Neutrophil (primary cell): ENCODE measurements at regions not wholly inside any gene's neighbourhood (a gene's known extent, or its start where the extent isn't known, plus 50 kb on each side); places are given as distances from the start of the nearest gene placed in this dataset.

Source experiments
- H3K27ac ChIP-seq: fragments of 200-600 bp; sonication (generic); 2 replicates; pipeline ENCODE4 v1.5.1; 2016; ENCODE audit warnings: mild to moderate bottlenecking, moderate library complexity
- H3K27me3 ChIP-seq: fragments of 200-600 bp; sonication (generic); 2 replicates; pipeline ENCODE4 v1.6.0; 2016; ENCODE audit warnings: mild to moderate bottlenecking
- H3K36me3 ChIP-seq: fragments of 200-600 bp; sonication (generic); 2 replicates; pipeline ENCODE4 v1.5.1; 2017
- H3K4me1 ChIP-seq, 2 experiments: fragments of 200-600 bp in 1 of 2; sonication (generic) in 1 of 2; 1 replicate in 1 of 2; 2 replicates in 1 of 2; pipeline versions ENCODE4 v1.5.1 to v1.6.1; 2013 to 2016; ENCODE audit warnings: low read depth in 1 of 2, low read length in 1 of 2, mild to moderate bottlenecking in 1 of 2, moderate library complexity in 1 of 2; ENCODE audit not compliant: control insufficient read depth in 1 of 2, insufficient read depth in 1 of 2
- H3K4me3 ChIP-seq, 2 experiments: fragments of 200-600 bp in 1 of 2; sonication (generic) in 1 of 2; 1 replicate in 1 of 2; 2 replicates in 1 of 2; pipeline ENCODE4 v1.5.1; 2013 to 2016; ENCODE audit warnings: low read depth in 1 of 2, low read length in 1 of 2, mild to moderate bottlenecking in 1 of 2, moderate library complexity in 1 of 2
- H3K9me3 ChIP-seq: fragments of 200-600 bp; sonication (generic); 2 replicates; pipeline ENCODE4 v1.5.1; 2016
- CTCF ChIP-seq: fragments of 200-600 bp; sonication (generic); IDR thresholded peaks from 2 replicates; pipeline ENCODE4 v1.5.1; 2016; ENCODE audit warnings: antibody characterized with exemption

GRCh38 chr11:29279716-29280115 is 737.1 kb downstream of the KCNA4 start:
- H3K27ac ChIP-seq: no peak overlapping the region
- no peaks in the 10 kb centered on the region for H3K36me3 ChIP-seq
- no peaks in the 10 kb centered on the region for H3K9me3 ChIP-seq
- TF ChIP-seq CTCF: no peak
- H3K4me1 ChIP-seq: no peaks in the 10 kb centered on the region
- no peaks in the 10 kb centered on the region for H3K27me3 ChIP-seq
- H3K4me3 ChIP-seq: no peak overlapping the region

- H3K4me3 ChIP-seq: no peak overlapping the region
- no peaks in the 10 kb centered on the region for H3K4me1 ChIP-seq
- no peaks in the 10 kb centered on the region for H3K36me3 ChIP-seq
- no peak overlapping the region for H3K27ac ChIP-seq
- TF ChIP-seq CTCF: no peak
- H3K27me3 ChIP-seq: no peaks in the 10 kb centered on the region
- no peaks in the 10 kb centered on the region for H3K9me3 ChIP-seq
These were observed 744.7 kb downstream of the KCNA4 start for GRCh38 chr11:29272019-29272654.

- Histone ChIP-seq H3K36me3 (no peaks in the 10 kb centered on the region), H3K4me3 (no peak overlapping the region), H3K27me3 (no peaks in the 10 kb centered on the region), H3K27ac (no peak overlapping the region), H3K9me3 (no peaks in the 10 kb centered on the region), H3K4me1 (no peaks in the 10 kb centered on the region)
- TF ChIP-seq CTCF: no peak
These were observed 745.2 kb downstream of the KCNA4 start for GRCh38 chr11:29271616-29272015.

GRCh38 chr11:29268733-29269132 is 748.1 kb downstream of the KCNA4 start:
- Histone ChIP-seq H3K4me1 (no peaks in the 10 kb centered on the region), H3K36me3 (no peaks in the 10 kb centered on the region), H3K4me3 (no peak overlapping the region), H3K27ac (no peak overlapping the region), H3K9me3 (no peaks in the 10 kb centered on the region), H3K27me3 (no peaks in the 10 kb centered on the region)
- no peak for TF ChIP-seq CTCF

- no peak overlapping the region for H3K4me3 ChIP-seq
- no peak for TF ChIP-seq CTCF
- no peaks in the 10 kb centered on the region for H3K36me3 ChIP-seq
- no peaks in the 10 kb centered on the region for H3K9me3 ChIP-seq
- H3K4me1 ChIP-seq: no peaks in the 10 kb centered on the region
- H3K27ac ChIP-seq: no peak overlapping the region
- H3K27me3 ChIP-seq: no peaks in the 10 kb centered on the region
These were observed 751.0 kb downstream of the KCNA4 start for GRCh38 chr11:29265792-29266191.

- Histone ChIP-seq H3K27ac (no peak overlapping the region), H3K9me3 (no peaks in the 10 kb centered on the region), H3K36me3 (no peaks in the 10 kb centered on the region), H3K27me3 (no peaks in the 10 kb centered on the region), H3K4me3 (no peak overlapping the region), H3K4me1 (no peaks in the 10 kb centered on the region)
- no peak for TF ChIP-seq CTCF
These were observed 751.4 kb downstream of the KCNA4 start for GRCh38 chr11:29265381-29265780.
